Stomach (tissue), 8 donors: ENCODE measurements at regions not wholly inside any gene's neighbourhood (a gene's known extent, or its start where the extent isn't known, plus 50 kb on each side); places are given as distances from the start of the nearest gene placed in this dataset.

ENCODE experiments used
- DNase-seq, 2 donors: peaks; one replicate each; pipeline versions ENCODE4 v3.0.0 to v3.0.0-alpha.2; 2013 to 2019
- H3K27ac ChIP-seq, 5 donors: fragments of 200-600 bp in 4 of 5; sonication (generic) in 4 of 5; one replicate each; pipeline ENCODE4 v1.5.1; 2013 to 2019; ENCODE audit warnings: mild to moderate bottlenecking in 1 of 5, moderate library complexity in 1 of 5
- H3K27me3 ChIP-seq, 3 donors: fragments of 200-600 bp; sonication (generic); one replicate each; pipeline ENCODE4 v1.5.1; 2017 to 2019; ENCODE audit warnings: mixed run types in 1 of 3
- H3K36me3 ChIP-seq, 4 donors: fragments of 200-600 bp; sonication (generic); 1 replicate in 3 of 4; 2 replicates in 1 of 4; pipeline ENCODE4 v1.5.1; 2016 to 2019
- H3K4me1 ChIP-seq, 4 donors: fragments of 200-600 bp; sonication (generic); one replicate each; pipeline ENCODE4 v1.5.1; 2016 to 2019
- H3K4me3 ChIP-seq, 4 donors: fragments of 200-600 bp; sonication (generic) in 3 of 4; one replicate each; pipeline ENCODE4 v1.5.1; 2016 to 2019; ENCODE audit warnings: mild to moderate bottlenecking in 1 of 4
- H3K9me3 ChIP-seq, 4 donors: fragments of 200-600 bp; sonication (generic); one replicate each; pipeline ENCODE4 v1.5.1; 2016 to 2019
- CTCF ChIP-seq, 7 experiments: fragments of 450-650 bp in 4 of 7; fragments of 200-600 bp in 3 of 7; sonication (generic) in 3 of 7; IDR thresholded peaks; one replicate each; pipeline ENCODE4 v1.5.1; 2016 to 2019; ENCODE audit warnings: antibody characterized with exemption in 7 of 7, control low read depth in 2 of 7, mild to moderate bottlenecking in 1 of 7
- EP300 ChIP-seq: sonication (generic); formaldehyde crosslinking; IDR thresholded peaks from one replicate; pipeline ENCODE4 v1.6.1; 2017; ENCODE audit warnings: antibody characterized with exemption
- POLR2A ChIP-seq, 4 donors: fragments of 450-650 bp; IDR thresholded peaks; one replicate each; pipeline ENCODE4 v1.6.1; 2016; ENCODE audit warnings: antibody characterized with exemption in 4 of 4, control low read depth in 2 of 4, mild to moderate bottlenecking in 1 of 4, moderate library complexity in 1 of 4
- POLR2AphosphoS5 ChIP-seq, 3 donors: sonication (generic); formaldehyde crosslinking; IDR thresholded peaks; one replicate each; pipeline ENCODE4 v1.6.1; 2016; ENCODE audit warnings: antibody characterized with exemption in 3 of 3
- WGBS, 5 donors: extraction: QIAGEN DNeasy Blood & Tissue Kit in 3 of 5; methylation state at CpG; one replicate each; pipeline versions ENCODE4 v1.1.5 to v1.1.7; 2013 to 2018; 5-methylcytosine and 5-hydroxymethylcytosine counted together
- intact Hi-C: fragments of 100-400 bp; cut with DNase I; formaldehyde crosslinking; loops from one replicate; pipeline ENCODE4 v1.15.1; 2023; ENCODE audit warnings: low total_unique reads
- donor health status: healthy with polysubstance abuse.
- donor health status: Bipolar disorder and iron deficiency.
- donor health status: healthy.

DNA sequence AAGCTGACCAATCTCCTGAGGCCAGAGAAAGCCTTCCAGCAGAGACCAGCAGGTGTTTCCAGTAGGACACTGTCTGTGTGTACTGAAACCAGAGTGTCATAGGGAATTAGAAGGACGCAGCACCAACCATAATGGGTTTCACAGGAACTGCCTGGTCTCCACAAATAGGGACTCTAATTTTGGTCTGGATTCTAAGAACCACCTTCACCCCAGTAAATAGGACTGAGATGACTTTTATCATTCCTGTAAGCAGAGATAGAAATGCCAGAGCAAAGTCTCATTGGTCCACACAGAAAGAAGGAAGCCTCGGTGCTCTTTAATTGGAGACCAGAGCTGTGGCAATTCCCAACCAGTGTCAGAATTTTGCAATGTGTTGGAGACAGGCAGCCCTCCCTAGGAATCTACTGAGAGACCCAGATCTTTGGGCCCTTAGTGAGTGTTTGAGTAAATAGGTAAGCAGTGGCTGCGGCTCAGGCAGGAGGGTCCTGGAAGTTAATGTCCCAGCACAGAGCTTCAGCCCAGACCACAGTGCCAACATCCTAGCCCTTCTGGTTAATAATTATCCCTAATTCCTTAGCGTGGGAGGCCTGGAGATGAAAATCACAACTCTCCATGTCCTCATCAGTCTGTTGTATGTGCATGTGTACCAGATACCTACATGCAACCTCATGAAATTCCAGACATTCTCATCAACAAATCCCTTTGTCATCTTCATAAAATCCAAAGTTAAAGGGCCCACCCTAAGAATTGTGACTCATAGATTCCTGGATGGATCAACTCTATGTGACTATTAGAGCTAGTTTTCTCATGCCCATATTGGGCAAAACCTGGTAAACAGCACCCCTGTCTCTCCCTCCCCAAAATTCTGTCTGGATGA lies 81.2 kb downstream of the UNC5CL start:
- TF ChIP-seq EP300 (no peak), POLR2A (IDR thresholded peaks at IDR 0.05) (no peak)
- no peaks in the 10 kb centered on the region for H3K36me3 ChIP-seq
- intact Hi-C loops: no loop called here
- no peak for DNase-seq
- peaks cover 0 to 4% (median 0%) of the 10 kb centered on the region in 4 donors for H3K4me1 ChIP-seq
- no peak overlapping the region for H3K27ac ChIP-seq
- no peak overlapping the region for H3K4me3 ChIP-seq
- peaks cover 0 to 5% (median 0%) of the 10 kb centered on the region in 3 donors for H3K27me3 ChIP-seq
- whole genome bisulfite sequencing, 5 donors: 52 to 75% (median 64%) methylated on average over 4 of the region's 4 CpGs
- no peaks in the 10 kb centered on the region for H3K9me3 ChIP-seq

DNA sequence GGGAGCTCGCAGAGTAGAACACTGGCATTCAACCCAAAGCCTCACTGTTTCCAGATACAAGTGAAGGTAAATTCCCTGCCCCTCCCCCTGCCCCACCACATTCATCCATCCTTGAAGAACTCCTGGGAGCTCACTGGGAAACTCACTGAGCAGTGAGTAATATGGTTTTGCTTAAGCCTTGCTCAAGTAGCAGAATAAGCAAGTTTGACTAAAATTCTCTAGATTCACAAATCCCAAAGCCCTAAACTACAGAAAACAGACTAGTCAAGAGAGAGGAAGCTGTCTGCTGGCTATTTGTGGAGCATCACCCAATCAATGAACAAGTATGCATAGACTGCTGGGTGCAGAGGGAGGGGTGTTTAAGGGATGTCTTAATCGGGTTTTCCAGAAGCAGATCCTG lies 82.1 kb downstream of the UNC5CL start:
- no peak overlapping the region for H3K4me3 ChIP-seq
- 74 to 86% (median 82%) methylated on average over 2 of the region's 2 CpGs for WGBS, 5 donors
- intact Hi-C loops: no loop called here
- H3K9me3 ChIP-seq: no peaks in the 10 kb centered on the region
- H3K27me3 ChIP-seq: peaks cover 0 to 5% (median 0%) of the 10 kb centered on the region in 3 donors
- DNase-seq: no peak
- H3K4me1 ChIP-seq: peaks cover 0 to 4% (median 0%) of the 10 kb centered on the region in 4 donors
- no peaks in the 10 kb centered on the region for H3K36me3 ChIP-seq
- H3K27ac ChIP-seq: no peak overlapping the region
- TF ChIP-seq POLR2A (IDR thresholded peaks at IDR 0.05) (no peak), EP300 (no peak), POLR2AphosphoS5 (IDR thresholded peaks at IDR 0.05) (no peak), CTCF (IDR thresholded peaks at IDR 0.05) (no peak)

- H3K4me1 ChIP-seq: peaks cover 0 to 4% (median 0%) of the 10 kb centered on the region in 4 donors
- H3K27me3 ChIP-seq: peaks cover 0 to 5% (median 0%) of the 10 kb centered on the region in 3 donors
- WGBS, 5 donors: 89 to 92% (median 92%) methylated on average over 5 to 6 of the region's 6 CpGs
- H3K27ac ChIP-seq: no peak overlapping the region
- H3K36me3 ChIP-seq: no peaks in the 10 kb centered on the region
- no peak overlapping the region for H3K4me3 ChIP-seq
- intact Hi-C loops: no loop called here
- TF ChIP-seq CTCF (IDR thresholded peaks at IDR 0.05) (no peak), POLR2AphosphoS5 (IDR thresholded peaks at IDR 0.05) (no peak), EP300 (no peak), POLR2A (IDR thresholded peaks at IDR 0.05) (no peak)
- H3K9me3 ChIP-seq: no peaks in the 10 kb centered on the region
- no peak for DNase-seq
These were observed 83.9 kb downstream of the UNC5CL start for GRCh38 chr6:40955178-40955545.

DNA sequence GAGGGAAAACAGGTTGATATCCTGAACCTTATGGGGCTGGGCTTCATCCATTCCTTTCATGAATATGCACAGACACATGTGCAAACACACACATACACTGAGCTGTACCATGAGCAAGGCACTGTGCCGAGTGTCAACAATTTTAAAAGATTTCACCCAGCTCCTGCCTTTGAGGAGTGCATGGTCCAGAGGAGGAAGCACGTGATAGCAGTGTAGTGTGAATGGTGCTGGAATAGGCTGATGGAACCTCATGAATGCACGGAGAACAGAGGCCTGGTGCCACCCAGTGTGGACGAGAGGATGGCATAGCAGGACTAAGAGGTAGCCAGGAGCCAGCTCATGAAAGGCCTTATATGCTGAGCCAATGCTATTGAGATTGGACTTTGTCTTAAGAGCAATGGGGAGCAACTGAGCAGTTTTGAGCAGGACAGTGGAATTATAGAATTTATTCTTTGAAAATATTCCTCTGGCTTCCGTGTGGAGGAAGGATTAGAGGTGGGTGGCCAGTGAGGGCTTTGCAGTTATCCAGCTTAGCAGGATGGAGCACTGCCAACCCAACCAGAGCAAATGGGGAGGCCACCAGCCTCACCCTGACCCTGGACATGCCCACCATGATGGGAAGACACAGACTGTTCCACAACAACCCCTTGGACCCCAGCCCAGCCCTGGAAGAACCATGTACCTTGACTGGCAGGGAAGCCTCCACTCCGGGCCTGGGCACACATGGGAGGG lies 84.4 kb downstream of the UNC5CL start:
- Histone ChIP-seq H3K9me3 (no peaks in the 10 kb centered on the region), H3K4me3 (no peak overlapping the region), H3K27ac (no peak overlapping the region), H3K4me1 (peaks cover 0 to 4% (median 0%) of the 10 kb centered on the region in 4 donors), H3K27me3 (peaks cover 0 to 5% (median 0%) of the 10 kb centered on the region in 3 donors), H3K36me3 (no peaks in the 10 kb centered on the region)
- no peak for TF ChIP-seq POLR2A (IDR thresholded peaks at IDR 0.05)
- no peak for TF ChIP-seq EP300
- TF ChIP-seq CTCF (IDR thresholded peaks at IDR 0.05): no peak
- no peak for TF ChIP-seq POLR2AphosphoS5 (IDR thresholded peaks at IDR 0.05)
- intact Hi-C loops: no loop called here
- no peak for DNase-seq
- 85 to 92% (median 88%) methylated on average over 6 of the region's 6 CpGs for WGBS, 5 donors
